Activated CD4-positive, alpha-beta T cell treated with anti-CD3 and anti-CD28 coated beads for 36 hours (primary cell): ENCODE measurements at regions not wholly inside any gene's neighbourhood (a gene's known extent, or its start where the extent isn't known, plus 50 kb on each side); places are given as distances from the start of the nearest gene placed in this dataset.

Experiments
- ATAC-seq: fragments of 200-7000 bp; cut with Tn5 transposase; one replicate; pipeline ENCODE4 v1.10.0; 2021; ENCODE audit warnings: mild to moderate bottlenecking, moderate library complexity
- CTCF ChIA-PET: fragments of 350-600 bp; sonication (Branson Sonifier 250); formaldehyde crosslinking; loops from one replicate; lab custom pipeline; 2021; ENCODE audit warnings: antibody characterized with exemption; lab: Charles Lee
- POLR2A ChIA-PET: fragments of 350-600 bp; sonication (Branson Sonifier 250); formaldehyde crosslinking; loops from one replicate; lab custom pipeline; 2021; ENCODE audit warnings: antibody characterized with exemption, inconsistent platforms; lab: Charles Lee
- DNase-seq: peaks from one replicate; pipeline ENCODE4 v3.0.0-alpha.2; 2020
- H3K27ac Mint-ChIP-seq: one replicate; pipeline ENCODE4 v1.8.0; 2021; ENCODE audit warnings: mixed read lengths
- H3K27me3 Mint-ChIP-seq: one replicate; pipeline ENCODE4 v1.8.0; 2021; ENCODE audit warnings: mixed read lengths
- H3K36me3 Mint-ChIP-seq: one replicate; pipeline ENCODE4 v1.8.0; 2021; ENCODE audit warnings: low read depth, mixed read lengths
- H3K4me1 Mint-ChIP-seq: one replicate; pipeline ENCODE4 v1.8.0; 2021; ENCODE audit warnings: mixed read lengths
- H3K4me3 Mint-ChIP-seq: one replicate; pipeline ENCODE4 v1.8.0; 2021; ENCODE audit warnings: mild to moderate bottlenecking, moderate library complexity, mixed read lengths
- H3K9me3 Mint-ChIP-seq: one replicate; pipeline ENCODE4 v1.8.0; 2021; ENCODE audit warnings: low read depth, mixed read lengths
- intact Hi-C, 2 experiments: fragments of 100-400 bp; cut with DNase I in 1 of 2; cut with micrococcal nuclease in 1 of 2; formaldehyde crosslinking; loops; one replicate each; pipeline versions ENCODE4 v1.14.2 to v1.15.1; 2022 to 2024; cut with DNase I, micrococcal nuclease

GRCh38 chr1:81498471-81499462 is 302.0 kb upstream of the ADGRL2 start:
- Mint-ChIP-seq H3K27me3 (no peaks in the 10 kb centered on the region), H3K9me3 (no peaks in the 10 kb centered on the region), H3K4me1 (no peaks in the 10 kb centered on the region), H3K27ac (no peak overlapping the region), H3K4me3 (no peak overlapping the region), H3K36me3 (no peaks in the 10 kb centered on the region)
- DNase-seq (no peak), ATAC-seq (no peak)
- CTCF ChIA-PET = no interaction called here
- POLR2A ChIA-PET = no interaction called here
- intact Hi-C loops = no loop called here

- no peak overlapping the region for H3K27ac Mint-ChIP-seq
- no peaks in the 10 kb centered on the region for H3K36me3 Mint-ChIP-seq
- DNase-seq = no peak
- CTCF ChIA-PET = no interaction called here
- no peaks in the 10 kb centered on the region for H3K27me3 Mint-ChIP-seq
- POLR2A ChIA-PET = no interaction called here
- no peak overlapping the region for H3K4me3 Mint-ChIP-seq
- H3K4me1 Mint-ChIP-seq = no peaks in the 10 kb centered on the region
- H3K9me3 Mint-ChIP-seq = no peaks in the 10 kb centered on the region
- ATAC-seq = no peak
- intact Hi-C loops = no loop called here
Measured at GRCh38 chr1:81496349-81496748, 304.4 kb upstream of the ADGRL2 start.

GRCh38 chr1:81493102-81493869 is 307.4 kb upstream of the ADGRL2 start:
- ChIA-PET CTCF (no interaction called here), POLR2A (no interaction called here)
- DNase-seq (no peak), ATAC-seq (no peak)
- Mint-ChIP-seq H3K27ac (no peak overlapping the region), H3K27me3 (no peaks in the 10 kb centered on the region), H3K4me3 (no peak overlapping the region), H3K36me3 (no peaks in the 10 kb centered on the region), H3K4me1 (no peaks in the 10 kb centered on the region), H3K9me3 (peaks cover 4% of the 10 kb centered on the region)
- intact Hi-C loops = no loop called here

- no peaks in the 10 kb centered on the region for H3K36me3 Mint-ChIP-seq
- intact Hi-C loops = no loop called here
- POLR2A ChIA-PET = no interaction called here
- DNase-seq (no peak), ATAC-seq (no peak)
- H3K9me3 Mint-ChIP-seq = peaks cover 4% of the 10 kb centered on the region
- no peaks in the 10 kb centered on the region for H3K27me3 Mint-ChIP-seq
- no peak overlapping the region for H3K4me3 Mint-ChIP-seq
- no peak overlapping the region for H3K27ac Mint-ChIP-seq
- CTCF ChIA-PET = no interaction called here
- H3K4me1 Mint-ChIP-seq = no peaks in the 10 kb centered on the region
Measured at GRCh38 chr1:81492628-81493027, 308.1 kb upstream of the ADGRL2 start.

GRCh38 chr1:81490614-81491013 is 310.1 kb upstream of the ADGRL2 start:
- Mint-ChIP-seq H3K9me3 (peaks cover 4% of the 10 kb centered on the region), H3K36me3 (no peaks in the 10 kb centered on the region), H3K27me3 (no peaks in the 10 kb centered on the region), H3K4me1 (no peaks in the 10 kb centered on the region), H3K4me3 (no peak overlapping the region), H3K27ac (no peak overlapping the region)
- ChIA-PET POLR2A (no interaction called here), CTCF (interaction anchor here (0.7 kb wide), 1 partner anchor 714 kb away, joined by 3 read pairs; no protein-coding TSS in a partner anchor)
- no peak for ATAC-seq
- no peak for DNase-seq
- intact Hi-C loops = no loop called here

- ChIA-PET CTCF (no interaction called here), POLR2A (interaction anchor here (0.6 kb wide), 1 partner anchor 196 kb away, joined by 4 read pairs; no protein-coding TSS in a partner anchor)
- no peaks in the 10 kb centered on the region for H3K27me3 Mint-ChIP-seq
- H3K36me3 Mint-ChIP-seq = no peaks in the 10 kb centered on the region
- no peak overlapping the region for H3K27ac Mint-ChIP-seq
- no peaks in the 10 kb centered on the region for H3K4me1 Mint-ChIP-seq
- DNase-seq (no peak), ATAC-seq (no peak)
- intact Hi-C loops = no loop called here
- H3K9me3 Mint-ChIP-seq = peaks cover 4% of the 10 kb centered on the region
- H3K4me3 Mint-ChIP-seq = no peak overlapping the region
Measured at GRCh38 chr1:81489372-81489934, 311.3 kb upstream of the ADGRL2 start.

GRCh38 chr1:81484284-81484683 is 316.4 kb upstream of the ADGRL2 start:
- no peak for ATAC-seq
- Mint-ChIP-seq H3K4me1 (no peaks in the 10 kb centered on the region), H3K36me3 (no peaks in the 10 kb centered on the region), H3K4me3 (no peak overlapping the region), H3K9me3 (peaks cover 4% of the 10 kb centered on the region), H3K27ac (no peak overlapping the region), H3K27me3 (no peaks in the 10 kb centered on the region)
- ChIA-PET CTCF (no interaction called here), POLR2A (no interaction called here)
- intact Hi-C loops = no loop called here
- DNase-seq = no peak

GRCh38 chr1:81478219-81478618 is 322.5 kb upstream of the ADGRL2 start:
- peaks cover 2% of the 10 kb centered on the region for H3K9me3 Mint-ChIP-seq
- no peak overlapping the region for H3K4me3 Mint-ChIP-seq
- no peak overlapping the region for H3K27ac Mint-ChIP-seq
- ChIA-PET POLR2A (no interaction called here), CTCF (interaction anchor here (1.1 kb wide), 1 partner anchor 17 kb away, joined by 3 read pairs; no protein-coding TSS in a partner anchor)
- no peak for ATAC-seq
- no peak for DNase-seq
- intact Hi-C loops = no loop called here
- no peaks in the 10 kb centered on the region for H3K4me1 Mint-ChIP-seq
- no peaks in the 10 kb centered on the region for H3K27me3 Mint-ChIP-seq
- no peaks in the 10 kb centered on the region for H3K36me3 Mint-ChIP-seq

- Mint-ChIP-seq H3K27ac (no peak overlapping the region), H3K4me1 (no peaks in the 10 kb centered on the region)
Measured at GRCh38 chr1:81477710-81478109, 323.0 kb upstream of the ADGRL2 start.

GRCh38 chr1:81472387-81472786 is 328.3 kb upstream of the ADGRL2 start:
- no peaks in the 10 kb centered on the region for H3K27me3 Mint-ChIP-seq
- H3K27ac Mint-ChIP-seq = no peak overlapping the region
- no peak overlapping the region for H3K4me3 Mint-ChIP-seq
- H3K36me3 Mint-ChIP-seq = no peaks in the 10 kb centered on the region
- ChIA-PET CTCF (interaction anchor here (0.6 kb wide), 1 partner anchor 16 kb away, joined by 4 read pairs; no protein-coding TSS in a partner anchor), POLR2A (no interaction called here)
- H3K9me3 Mint-ChIP-seq = peaks cover 2% of the 10 kb centered on the region
- H3K4me1 Mint-ChIP-seq = no peaks in the 10 kb centered on the region
- ATAC-seq (no peak), DNase-seq (no peak)
- intact Hi-C loops = no loop called here

More at GRCh38 chr1:81477710-81478109, 323.0 kb upstream of the ADGRL2 start:
- CTCF ChIA-PET = no interaction called here
- no peaks in the 10 kb centered on the region for H3K36me3 Mint-ChIP-seq
- H3K4me3 Mint-ChIP-seq = no peak overlapping the region
- POLR2A ChIA-PET = no interaction called here
- no peaks in the 10 kb centered on the region for H3K27me3 Mint-ChIP-seq
- DNase-seq (no peak), ATAC-seq (no peak)
- H3K9me3 Mint-ChIP-seq = peaks cover 2% of the 10 kb centered on the region
- intact Hi-C loops = no loop called here

GRCh38 chr1:81471255-81471654 is 329.5 kb upstream of the ADGRL2 start:
- intact Hi-C loops = no loop called here
- POLR2A ChIA-PET = no interaction called here
- CTCF ChIA-PET = no interaction called here

More at GRCh38 chr1:81471255-81471654, 329.5 kb upstream of the ADGRL2 start:
- Mint-ChIP-seq H3K4me1 (no peaks in the 10 kb centered on the region), H3K27me3 (no peaks in the 10 kb centered on the region), H3K27ac (no peak overlapping the region), H3K36me3 (no peaks in the 10 kb centered on the region), H3K9me3 (no peaks in the 10 kb centered on the region), H3K4me3 (no peak overlapping the region)
- DNase-seq (no peak), ATAC-seq (no peak)
